ENCODE measurements at regions not wholly inside any gene's neighbourhood (a gene's known extent, or its start where the extent isn't known, plus 50 kb on each side); places are given as distances from the start of the nearest gene placed in this dataset.

DNA sequence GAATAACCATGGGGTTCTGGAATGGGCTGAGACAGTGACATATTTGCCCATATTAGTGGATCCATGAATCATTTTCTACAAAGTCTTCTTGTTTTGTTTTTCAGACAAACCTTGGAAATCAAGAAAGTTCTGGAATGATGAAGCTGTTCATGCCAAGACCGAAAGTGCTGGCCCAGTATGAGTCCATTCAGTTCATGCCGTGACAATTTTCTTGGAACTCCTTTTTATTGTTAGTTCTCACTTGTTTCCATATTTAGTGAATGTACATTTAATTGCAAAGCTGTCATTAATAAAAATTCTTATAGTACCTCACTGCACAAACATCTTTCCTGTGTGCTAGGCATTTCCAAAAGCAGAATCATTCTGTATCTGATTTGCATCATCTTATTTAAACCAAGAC is 100.6 kb upstream of the KCNJ15 start:
- DNase-seq (ENCODE audit: low spot score) = no peak

GRCh38 chr21:38159355-38159754 is 97.4 kb upstream of the KCNJ15 start:
- DNase-seq (ENCODE audit: low spot score) = peak; percentile 21

GRCh38 chr21:38165466-38166172 is 91.2 kb upstream of the KCNJ15 start:
- DNase-seq (ENCODE audit: low spot score) = no peak

GRCh38 chr21:38166173-38166535 is 90.6 kb upstream of the KCNJ15 start:
- DNase-seq (ENCODE audit: low spot score) = no peak

DNA sequence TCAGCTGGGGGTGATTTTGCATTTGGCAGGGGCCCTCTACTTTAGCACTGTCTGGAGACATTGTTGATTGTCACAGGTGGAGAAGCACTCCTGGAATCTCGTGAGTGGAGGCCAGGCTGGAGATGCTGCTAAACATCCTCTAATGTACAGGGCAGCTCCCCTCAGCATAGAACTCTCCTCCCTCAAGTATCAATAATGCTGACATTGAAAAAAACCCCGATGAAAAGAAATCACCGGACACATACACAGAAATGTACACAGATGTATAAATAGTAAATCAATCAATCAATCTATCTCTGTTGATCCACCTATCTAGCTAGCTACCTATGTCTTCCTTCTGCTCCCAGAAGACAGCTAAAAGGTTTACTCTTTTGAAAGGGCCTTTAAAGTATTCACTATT is 89.4 kb upstream of the KCNJ15 start:
- no peak for DNase-seq (ENCODE audit: low spot score)

GRCh38 chr21:38170283-38170682 is 86.5 kb upstream of the KCNJ15 start:
- DNase-seq (ENCODE audit: low spot score) = no peak

DNA sequence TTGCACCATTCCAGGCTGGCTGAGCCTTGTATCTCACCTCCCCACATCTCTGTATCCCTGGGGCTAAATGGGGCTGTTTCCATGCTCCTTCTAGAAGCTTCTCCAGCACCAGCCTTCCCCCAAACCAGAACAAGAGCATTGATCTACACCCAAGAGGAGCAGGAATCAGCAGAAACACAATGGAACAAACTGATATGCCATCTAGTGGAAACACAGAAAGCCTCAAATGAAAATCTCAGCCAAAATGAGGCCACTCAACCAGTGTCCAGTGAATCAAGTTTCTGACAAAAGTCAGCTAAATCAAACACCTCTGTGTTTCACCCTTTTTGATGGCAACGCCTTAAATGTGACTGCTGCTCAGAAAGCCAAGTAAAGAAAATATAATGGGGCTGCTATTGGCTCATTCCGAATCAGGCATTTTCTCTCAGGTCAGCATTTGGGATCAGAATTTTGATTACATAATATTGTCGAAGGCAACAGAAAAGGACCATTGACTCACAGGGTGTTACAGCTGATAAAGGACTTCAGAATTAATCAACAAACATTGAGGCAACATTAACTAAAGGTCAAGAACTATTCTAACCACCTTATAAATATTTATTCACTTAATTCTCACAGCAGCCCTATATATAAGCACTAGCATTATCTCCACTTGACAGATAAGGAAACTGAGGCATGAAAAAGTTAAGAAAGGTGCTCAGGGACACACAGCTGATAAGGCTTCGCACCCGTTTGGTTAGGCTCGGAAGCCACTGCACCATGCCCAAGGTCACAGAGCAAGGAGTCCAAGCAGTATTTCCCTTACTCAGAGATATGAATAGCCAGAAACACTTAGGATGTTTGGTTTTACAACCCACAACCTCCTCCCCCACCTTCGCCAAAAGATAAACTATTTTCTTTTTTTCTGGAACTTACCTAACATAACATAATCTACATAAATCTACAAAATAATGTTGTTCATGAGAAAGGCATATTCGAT is 85.8 kb upstream of the KCNJ15 start:
- DNase-seq (ENCODE audit: low spot score) = no peak

- no peak for DNase-seq (ENCODE audit: low spot score)
Measured at GRCh38 chr21:38171723-38172344, 85.0 kb upstream of the KCNJ15 start.

DNA sequence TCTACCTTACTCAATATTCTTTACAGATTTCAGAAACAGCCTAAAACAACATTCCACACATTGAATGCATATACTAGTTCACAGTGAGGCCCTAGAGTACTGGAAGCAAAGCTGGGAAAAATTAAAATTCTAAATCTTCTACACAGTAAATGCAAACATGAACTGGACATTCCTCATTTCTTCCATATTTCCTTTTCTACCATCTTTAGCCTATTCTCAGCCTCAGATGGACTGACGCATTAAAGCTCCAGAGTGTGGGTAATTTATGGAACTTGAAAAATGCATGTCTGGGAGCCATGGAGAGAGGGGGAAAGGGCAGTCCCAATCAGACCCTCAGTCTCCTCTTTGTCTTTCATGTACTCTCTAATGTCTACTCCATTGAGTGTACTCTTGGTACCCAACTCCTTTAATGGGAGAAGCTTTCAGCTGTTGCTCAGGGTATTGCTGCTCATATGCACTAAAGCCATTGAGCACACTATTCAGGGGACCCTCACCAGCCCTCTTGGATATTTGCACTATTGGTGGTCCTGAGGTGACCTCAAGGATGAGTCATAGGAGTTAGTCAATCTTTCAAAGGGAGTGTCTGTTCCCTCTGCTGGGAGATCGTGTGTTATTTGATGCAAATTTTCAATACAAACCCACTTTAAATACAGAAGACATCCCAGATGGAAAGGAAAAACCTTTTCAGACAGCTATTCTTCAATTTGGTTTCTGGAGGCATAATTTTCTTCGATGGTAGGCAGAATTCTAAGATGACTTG is 83.3 kb upstream of the KCNJ15 start:
- DNase-seq (ENCODE audit: low spot score) = no peak

DNA sequence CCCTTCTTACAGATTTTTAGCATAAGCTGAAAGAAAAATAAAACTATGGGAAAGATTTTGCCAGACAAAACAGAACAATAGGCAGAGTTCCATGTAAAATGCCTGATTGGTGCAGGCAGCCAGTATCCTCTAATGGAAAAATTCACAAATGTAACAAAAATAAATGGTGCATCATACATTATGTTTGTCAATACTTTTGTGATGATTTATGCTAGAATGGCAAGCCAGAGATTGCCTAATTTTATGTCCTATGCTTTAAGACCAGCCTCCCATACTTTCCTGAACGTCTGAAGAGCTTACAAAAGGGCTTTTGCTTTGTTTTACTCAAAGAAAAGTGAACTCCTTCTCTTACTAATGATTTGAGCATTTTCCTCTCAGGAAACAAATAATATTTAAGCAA is 81.5 kb upstream of the KCNJ15 start:
- no peak for DNase-seq (ENCODE audit: low spot score)

DNA sequence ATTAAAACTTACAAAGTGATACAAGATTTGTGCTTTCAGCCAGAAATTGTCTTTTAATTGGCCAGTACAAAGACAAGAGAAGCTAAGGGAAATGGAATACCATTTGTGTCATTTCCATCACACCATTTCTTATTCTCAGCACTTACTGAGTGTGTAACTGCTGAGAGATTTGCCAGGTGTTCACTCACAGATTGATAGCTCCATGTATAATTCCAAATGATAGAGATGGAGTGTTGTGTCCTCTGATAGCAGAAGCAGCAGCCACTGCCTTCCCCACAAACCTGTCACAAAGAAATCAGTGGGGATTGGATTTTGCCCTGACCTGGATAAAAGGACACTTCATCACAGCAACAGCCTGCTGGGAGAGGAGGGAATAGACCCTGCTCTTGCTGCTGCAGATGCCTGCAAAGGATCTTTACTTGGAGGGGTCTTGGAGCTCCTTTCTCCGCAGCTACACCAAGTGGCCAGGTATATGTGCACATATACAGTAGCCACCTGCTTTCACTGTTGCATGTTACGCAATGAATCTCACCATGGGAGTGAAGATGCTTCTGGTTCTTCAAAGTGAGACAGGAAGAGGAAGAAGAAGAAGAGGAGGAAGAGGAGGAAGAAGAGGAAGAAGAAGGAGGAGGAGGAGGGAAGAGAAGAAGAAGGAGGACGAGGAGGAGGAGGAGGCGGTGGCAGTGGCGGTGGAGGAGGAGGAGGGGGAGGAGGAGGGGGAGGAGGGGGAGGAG is 78.7 kb upstream of the KCNJ15 start:
- no peak for DNase-seq (ENCODE audit: low spot score)

DNA sequence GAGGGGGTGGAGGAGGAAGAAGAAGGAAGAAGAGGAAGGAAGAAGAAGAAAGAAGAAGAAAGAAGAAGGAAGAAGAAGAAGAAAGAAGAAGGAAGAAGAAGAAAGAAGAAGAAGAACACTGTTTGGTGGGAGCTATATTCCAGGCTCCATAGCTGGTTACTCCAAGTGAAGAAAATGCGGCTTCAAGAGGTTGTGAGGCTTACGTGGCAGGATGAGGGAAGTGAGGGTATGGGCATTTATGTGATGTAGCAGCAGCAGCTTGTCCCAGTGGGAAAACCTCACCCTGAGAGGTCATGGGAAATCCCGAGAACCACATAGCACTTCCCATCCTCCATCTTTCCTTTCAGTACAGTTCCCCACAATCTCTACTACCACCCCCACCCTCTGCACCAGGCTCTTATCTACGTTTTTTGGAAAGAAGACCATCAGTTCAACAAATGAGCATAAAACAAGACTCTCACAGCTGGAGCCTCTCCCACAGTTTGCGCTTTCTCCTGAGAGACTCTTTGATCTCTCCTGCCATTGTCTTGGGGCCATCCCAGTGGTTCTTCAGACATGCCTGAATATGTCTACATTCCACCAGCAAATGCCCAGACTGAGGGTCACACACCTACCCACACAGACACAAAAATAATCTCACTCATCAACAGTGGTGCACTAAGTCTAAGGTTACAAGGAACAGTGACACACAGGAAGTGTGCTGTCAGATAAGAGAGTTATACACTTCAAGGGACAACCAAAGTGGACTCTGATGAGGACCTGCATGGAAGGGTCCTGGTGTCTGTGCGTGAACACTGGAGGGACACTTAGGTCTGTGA is 77.9 kb upstream of the KCNJ15 start:
- DNase-seq (ENCODE audit: low spot score) = no peak

DNA sequence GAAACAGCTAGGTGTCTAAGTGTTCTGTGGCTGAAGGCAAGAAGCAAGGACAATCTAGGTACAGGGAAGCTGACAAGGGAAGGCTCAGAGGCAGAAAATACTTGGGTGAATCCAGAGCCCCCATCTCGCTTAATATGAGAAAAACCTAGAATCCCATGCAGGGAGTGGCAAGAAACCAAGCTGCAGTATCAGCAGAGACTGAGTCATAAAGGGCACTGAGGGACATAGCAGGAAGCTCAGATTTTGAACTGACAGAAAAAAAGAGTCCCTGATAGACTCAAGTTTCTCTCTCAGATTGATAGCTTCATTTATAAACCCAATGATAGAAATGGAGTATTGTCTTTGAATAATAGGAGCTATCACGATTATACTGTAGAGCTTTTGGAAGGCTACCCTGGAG is 77.3 kb upstream of the KCNJ15 start:
- DNase-seq (ENCODE audit: low spot score) = no peak

DNA sequence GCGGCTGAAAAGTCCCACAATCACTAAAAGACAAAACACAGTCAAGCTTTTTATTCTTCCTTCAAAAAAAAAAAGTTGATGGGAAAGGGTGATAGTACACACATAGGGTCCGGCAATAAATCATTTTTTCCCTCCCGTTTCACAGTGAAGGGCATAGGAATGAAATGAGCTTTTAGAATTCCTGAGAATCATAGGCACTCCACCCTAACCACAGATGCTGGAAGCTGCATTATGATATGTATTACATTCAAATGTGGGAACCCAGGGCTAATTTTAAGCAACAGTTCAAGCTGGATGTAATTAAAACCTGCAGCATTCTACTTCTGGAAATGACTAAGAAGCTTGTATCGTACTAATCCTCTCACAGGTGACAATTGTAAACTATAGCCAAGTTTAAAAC is 75.7 kb upstream of the KCNJ15 start:
- DNase-seq (ENCODE audit: low spot score) = no peak

GRCh38 chr21:38182370-38182985 is 74.3 kb upstream of the KCNJ15 start:
- no peak for DNase-seq (ENCODE audit: low spot score)

DNA sequence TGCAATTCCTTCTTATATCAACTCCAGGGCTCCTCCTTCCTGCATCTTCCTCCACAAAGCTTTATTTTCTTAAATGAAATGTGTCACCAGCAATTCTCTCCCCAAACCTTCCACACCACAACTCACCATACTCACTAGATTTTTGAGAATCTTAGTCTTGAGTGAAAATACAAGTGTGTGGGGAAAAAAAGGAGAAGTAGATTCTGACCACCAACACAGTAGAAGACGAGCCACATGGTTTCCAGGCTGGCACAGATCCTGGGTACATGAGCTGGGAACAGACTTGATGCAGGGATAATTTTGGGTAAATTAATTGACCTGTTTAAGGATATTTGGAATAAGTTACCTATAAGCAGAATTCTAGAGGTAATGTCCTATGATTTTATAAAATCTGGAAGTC is 72.8 kb upstream of the KCNJ15 start:
- DNase-seq (ENCODE audit: low spot score) = no peak

DNA sequence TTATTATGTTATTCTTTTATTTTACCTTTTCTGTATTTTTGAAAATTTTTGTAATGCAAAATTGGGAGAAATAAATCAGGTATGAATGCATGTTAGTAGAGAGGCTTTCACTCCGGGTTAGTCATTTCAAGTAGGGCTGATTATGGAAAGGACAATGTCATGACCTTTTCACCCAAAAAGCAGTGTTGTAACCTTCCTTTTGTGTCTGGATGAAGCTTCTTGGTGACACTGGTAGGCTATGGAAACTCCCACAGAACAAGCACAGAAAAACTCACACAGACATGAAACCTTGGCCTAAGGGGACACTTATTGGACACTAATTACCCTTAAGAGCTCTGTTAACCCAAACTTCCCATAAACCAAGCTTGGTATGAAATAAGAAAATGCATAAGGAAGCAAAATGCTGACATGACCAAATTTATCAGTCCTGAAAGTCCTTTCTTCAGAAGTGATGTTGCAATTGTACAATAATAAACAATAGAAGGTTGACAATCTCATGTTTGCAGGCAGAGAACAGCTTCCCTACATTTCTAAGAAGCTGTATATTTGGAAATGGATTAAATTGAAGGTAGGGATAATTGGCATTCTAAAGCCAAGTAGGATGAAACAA is 70.0 kb upstream of the KCNJ15 start:
- no peak for DNase-seq (ENCODE audit: low spot score)

- no peak for DNase-seq (ENCODE audit: low spot score)
Measured at GRCh38 chr21:38188037-38188436, 68.8 kb upstream of the KCNJ15 start.

GRCh38 chr21:38196036-38196435 is 60.8 kb upstream of the KCNJ15 start:
- DNase-seq (ENCODE audit: low spot score) = no peak

GRCh38 chr21:38202811-38203210 is 54.0 kb upstream of the KCNJ15 start:
- no peak for DNase-seq (ENCODE audit: low spot score)
